Stimulated activated CD4-positive, alpha-beta T cell treated with anti-CD3 and anti-CD28 coated beads, Interleukin-12 subunit alpha, Interleukin-12 subunit beta, amount 100 ng/mL, for 24 hours (primary cell): ENCODE measurements at regions not wholly inside any gene's neighbourhood (a gene's known extent, or its start where the extent isn't known, plus 50 kb on each side); places are given as distances from the start of the nearest gene placed in this dataset.
"Not testable (repeated sequence)": the region's sequence is repeated elsewhere in the genome, so short reads cannot be mapped to it uniquely, and the experiment has no call there.

Source experiments
- DNase-seq, 2 experiments: peaks; one replicate each; pipeline ENCODE4 v3.0.0-alpha.2; 2020; ENCODE audit warnings: low read depth in 2 of 2

DNA sequence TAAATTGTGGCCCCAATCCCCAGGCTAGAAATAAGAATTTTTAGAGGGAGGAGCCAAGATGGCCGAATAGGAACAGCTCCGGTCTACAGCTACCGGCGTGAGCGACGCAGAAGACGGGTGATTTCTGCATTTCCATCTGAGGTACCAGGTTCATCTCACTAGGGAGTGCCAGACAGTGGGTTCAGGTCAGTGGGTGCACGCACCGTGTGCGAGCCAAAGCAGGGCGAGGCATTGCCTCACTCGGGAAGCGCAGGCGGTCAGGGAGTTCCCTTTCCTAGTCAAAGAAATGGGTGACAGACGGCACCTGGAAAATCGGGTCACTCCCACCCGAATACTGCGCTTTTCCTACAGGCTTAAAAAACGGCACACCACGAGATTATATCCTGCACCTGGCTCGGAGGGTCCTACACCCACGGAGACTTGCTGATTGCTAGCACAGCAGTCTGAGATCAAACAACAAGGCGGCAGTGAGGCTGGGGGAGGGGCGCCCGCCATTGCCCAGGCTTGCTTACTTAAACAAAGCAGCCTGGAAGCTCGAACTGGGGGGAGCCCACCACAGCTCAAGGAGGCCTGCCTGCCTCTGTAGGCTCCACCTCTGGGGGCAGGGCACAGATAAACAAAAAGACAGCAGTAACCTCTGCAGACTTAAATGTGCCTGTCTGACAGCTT lies 257.7 kb upstream of the MEIS1 start:
- DNase-seq, result not testable (repeated sequence)

- DNase-seq, result no peak
Observed at GRCh38 chr2:66174491-66174890, 260.4 kb upstream of the MEIS1 start.

DNA sequence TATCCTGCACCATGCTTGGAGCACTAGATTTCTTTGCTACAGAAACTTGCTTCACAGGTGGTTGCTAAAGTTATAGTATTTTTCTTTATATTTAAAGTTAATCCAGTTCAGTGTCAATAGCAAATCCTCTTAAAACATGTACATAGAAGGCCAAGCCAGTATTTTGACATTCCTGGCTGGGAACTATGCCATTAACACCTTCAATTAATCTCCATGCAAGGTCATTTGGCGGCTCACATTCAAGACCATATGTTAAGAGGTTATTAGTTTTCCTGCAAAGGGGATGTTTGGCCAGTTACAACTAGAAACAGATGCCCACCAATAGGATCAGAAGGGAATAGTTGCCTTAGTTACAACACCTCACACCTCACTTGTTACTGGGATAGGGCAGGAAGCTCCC lies 261.3 kb upstream of the MEIS1 start:
- no peak for DNase-seq

- DNase-seq, result no peak
Observed at GRCh38 chr2:66171530-66171929, 263.4 kb upstream of the MEIS1 start.

GRCh38 chr2:66170744-66171330 lies 264.1 kb upstream of the MEIS1 start:
- DNase-seq, result no peak

DNA sequence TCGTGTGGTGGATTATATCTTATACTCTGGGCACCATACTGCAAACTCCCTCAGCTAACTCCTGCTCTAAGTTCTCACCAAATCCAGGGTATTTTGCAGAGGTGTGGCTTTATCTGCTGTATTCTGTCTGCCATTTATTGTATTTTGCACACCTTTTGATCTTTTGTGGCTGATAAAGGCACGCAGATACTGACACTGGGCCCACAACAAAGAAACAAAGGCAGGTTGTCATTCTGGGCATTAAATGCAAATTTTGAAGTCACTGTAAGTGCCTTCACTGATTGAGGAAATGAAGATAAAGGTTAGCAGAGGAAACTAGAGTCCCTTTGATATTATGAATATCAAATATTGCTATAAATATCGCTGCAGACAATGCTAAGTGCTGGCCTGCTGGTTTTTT lies 265.8 kb upstream of the MEIS1 start:
- DNase-seq, result no peak

GRCh38 chr2:66164470-66164869 lies 270.5 kb upstream of the MEIS1 start:
- DNase-seq, result no peak

DNA sequence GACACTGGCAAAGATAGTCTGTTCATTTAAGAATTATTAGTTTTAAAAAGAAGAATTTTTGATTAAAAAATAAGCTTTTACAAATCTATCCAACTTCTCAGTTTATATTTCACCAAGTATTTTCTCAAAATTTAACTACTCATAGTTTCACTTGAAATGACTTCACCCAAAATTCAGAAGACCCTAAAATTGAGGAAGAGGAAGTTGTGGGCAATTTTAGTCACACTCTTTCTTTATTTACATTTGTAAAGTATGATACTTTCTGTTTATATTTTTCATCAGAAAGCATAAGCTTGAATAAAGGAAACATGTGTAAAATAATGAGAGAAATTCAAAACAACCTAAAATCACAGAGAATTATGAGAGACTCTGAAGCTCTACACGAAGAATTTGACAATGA lies 278.8 kb upstream of the MEIS1 start:
- no peak for DNase-seq

DNA sequence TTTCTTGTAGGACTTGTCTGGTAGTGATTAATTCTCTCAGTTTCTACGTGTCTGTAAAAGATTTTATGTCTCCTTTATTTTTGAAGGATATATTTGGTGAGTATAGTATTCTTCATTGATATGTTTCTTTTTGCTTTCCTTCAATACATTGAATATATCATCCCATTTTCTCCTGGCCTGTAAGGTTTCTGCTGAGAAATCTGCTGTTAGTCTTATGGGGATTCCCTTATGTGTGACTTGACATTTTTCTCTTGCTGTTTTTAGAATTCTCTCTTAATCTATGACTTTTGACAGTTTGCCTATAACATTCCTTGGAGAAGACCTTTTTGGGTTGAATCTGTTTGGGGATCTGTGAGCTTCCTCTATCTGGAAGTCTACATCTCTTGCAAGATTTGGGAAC lies 281.0 kb upstream of the MEIS1 start:
- DNase-seq, result no peak

DNA sequence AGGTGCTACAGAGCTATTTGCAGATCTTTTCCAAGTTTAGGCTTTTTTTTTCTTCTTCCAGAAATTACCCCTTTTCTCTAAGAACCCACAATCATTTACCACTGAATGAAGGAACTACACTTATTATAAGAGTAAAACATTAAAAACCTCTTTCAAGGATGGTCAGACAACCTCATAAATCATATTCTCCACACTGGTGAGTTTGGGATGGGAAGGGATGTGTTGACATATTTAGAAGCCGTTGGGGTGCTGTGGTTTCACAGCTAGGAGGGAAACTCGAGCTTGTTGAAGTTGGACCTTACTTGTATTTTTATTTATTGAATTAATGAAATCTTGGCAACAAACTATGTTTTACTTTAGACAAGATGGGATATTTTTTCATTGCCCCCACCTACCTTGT lies 289.4 kb upstream of the MEIS1 start:
- no peak for DNase-seq

GRCh38 chr2:66144324-66144723 lies 290.6 kb upstream of the MEIS1 start:
- not testable (repeated sequence) for DNase-seq

DNA sequence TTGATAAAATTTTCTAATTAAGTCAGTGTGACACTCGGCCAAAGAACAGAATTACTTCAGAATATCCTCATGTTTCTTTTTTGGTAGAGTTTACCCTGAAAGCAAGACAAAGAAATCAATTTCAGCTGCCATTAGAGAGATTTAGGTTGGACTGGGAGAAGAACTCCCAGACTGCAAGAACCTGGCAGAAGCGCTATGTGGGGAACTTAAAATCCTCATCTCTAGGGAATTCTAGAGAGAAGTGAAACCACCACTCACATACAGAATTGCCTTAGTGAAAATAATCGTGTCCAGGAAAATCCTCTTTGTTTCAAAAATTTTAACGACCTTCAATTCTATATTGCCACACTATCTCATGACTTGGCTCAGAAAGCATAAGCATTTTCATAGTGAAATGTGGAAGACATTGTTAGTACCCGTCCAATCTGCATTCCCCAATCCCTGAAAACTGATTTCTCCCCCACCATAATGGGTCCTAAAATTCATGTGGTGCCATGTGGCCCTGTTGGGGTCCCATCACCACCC lies 297.3 kb upstream of the MEIS1 start:
- no peak for DNase-seq

- no peak for DNase-seq
Observed at GRCh38 chr2:66134138-66134701, 300.7 kb upstream of the MEIS1 start.

- no peak for DNase-seq
Observed at GRCh38 chr2:66127656-66128055, 307.3 kb upstream of the MEIS1 start.

- DNase-seq, result no peak
Observed at GRCh38 chr2:66127061-66127460, 307.9 kb upstream of the MEIS1 start.

DNA sequence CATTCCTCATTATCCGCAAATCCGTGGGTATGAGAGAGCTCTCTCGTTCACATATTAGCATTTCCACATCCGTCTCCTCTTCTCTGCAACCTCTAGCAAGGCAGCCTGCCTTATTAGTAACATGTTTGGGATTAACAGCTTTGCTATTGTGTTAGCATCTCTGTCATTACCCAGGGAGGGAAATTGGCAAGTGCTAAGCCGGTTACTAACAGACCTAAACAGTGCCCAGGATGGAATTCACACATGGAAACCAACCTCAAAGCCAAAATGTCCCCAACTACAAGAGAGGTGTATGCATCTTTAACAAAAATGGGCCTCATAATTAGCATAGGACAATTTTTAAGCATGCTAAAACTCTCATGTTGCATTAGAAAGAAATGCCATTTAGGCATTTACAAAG lies 309.0 kb upstream of the MEIS1 start:
- DNase-seq, result no peak

GRCh38 chr2:66122516-66122915 lies 312.4 kb upstream of the MEIS1 start:
- no peak for DNase-seq

DNA sequence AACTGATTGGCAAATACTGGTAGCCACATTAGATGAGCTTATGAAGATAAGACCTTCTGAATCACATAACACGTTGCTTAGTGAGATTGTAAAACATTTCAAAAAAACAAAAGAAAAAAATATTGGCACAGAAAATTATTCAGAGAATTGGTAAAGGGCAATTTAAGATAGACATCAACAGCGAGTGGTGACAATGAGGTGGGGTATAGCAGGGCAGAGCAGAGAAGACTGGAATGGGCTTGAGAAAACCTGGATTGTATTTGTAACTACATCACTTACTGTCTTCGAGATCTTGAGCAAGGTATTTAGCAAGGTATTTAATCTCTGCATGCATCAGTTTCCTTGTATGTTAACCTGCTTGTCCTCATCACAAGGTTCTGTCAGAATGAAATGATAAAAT lies 313.0 kb upstream of the MEIS1 start:
- DNase-seq, result no peak

DNA sequence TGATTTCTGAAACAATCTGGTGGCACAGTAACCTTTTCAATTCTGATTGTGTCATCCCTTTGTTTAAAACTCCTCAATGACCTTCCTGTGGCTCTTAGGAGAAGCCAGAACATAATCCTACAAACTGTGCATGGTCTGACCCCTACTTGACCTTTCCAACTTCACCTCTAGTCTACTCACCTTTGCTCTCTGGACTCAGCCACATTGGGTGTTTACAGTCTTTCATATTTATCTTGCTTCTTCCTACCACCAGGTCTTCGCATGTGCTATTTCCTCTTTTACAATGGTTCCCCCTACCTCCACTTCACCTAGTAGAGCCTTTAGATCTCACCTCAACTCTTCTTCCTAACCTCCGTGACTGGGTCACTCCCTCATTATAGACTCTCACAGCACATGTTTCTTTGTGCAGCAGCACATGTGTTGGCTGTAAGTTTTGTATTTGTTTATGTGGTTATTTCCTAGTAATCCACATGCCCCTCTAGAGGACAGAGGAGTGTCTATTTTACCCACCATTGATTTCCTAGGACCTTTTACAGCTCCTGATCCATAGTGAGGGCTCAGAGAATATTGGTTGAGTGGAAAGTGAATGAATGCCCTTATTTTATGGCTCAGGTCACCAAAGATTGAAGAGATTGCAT lies 320.8 kb upstream of the MEIS1 start:
- no peak for DNase-seq

GRCh38 chr2:66111706-66112105 lies 323.2 kb upstream of the MEIS1 start:
- no peak for DNase-seq

DNA sequence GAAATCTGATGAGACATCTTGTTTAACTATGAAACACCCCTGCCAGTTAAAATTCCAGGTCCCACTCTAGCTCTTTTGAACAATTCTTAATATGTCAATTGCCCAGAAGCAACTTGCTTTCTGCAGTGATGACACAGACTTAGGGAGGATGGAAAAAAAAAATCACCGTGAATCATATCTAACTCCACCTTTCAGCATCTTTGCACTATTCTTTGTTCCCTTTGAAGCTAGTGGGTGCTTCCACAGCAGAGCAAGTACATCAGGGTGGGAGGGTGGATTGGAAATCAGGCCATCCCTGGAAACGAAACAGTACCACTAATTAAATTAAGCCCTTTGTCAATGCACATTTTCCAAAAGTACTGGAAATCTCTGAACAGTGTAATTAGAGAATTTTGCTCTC lies 324.3 kb upstream of the MEIS1 start:
- no peak for DNase-seq

DNA sequence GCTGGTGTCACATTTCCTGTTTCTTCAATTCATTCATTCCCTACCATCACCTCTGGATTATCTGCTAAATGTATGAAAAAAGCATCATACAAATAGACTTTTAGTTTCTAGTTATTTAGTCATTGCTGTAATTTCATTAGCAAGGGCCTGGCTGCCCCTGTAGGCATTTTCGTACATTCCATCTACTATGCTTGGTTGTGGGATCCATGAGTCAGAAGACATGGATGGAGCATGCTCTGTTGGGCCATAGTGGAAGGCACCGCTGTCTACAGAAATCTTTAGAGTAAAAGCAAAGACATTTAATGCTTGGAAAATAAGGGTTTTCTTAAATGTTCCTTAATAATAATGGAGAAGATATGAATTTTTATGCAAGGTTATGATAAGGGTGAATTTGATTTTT lies 324.8 kb upstream of the MEIS1 start:
- DNase-seq, result no peak

DNA sequence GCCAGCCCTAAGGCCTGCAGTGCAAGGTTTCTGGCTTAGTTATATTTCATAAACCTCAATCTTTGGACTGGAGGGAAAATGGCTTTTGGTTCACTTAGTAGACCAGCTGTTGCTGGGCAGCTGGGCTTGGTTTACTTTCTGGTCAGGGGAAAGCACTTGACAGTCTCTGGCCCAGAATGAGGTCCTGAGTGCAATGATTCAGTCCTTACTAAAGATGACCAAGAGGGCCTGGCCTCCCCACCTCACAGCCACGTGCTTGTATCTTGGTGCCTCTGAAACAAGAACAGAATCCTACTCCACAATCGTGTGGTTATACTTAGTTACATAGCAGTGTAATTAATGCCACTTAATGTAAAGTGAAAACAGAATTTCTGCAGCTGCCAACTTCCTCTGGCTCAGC lies 325.5 kb upstream of the MEIS1 start:
- no peak for DNase-seq
